ENCODE measurements at regions not wholly inside any gene's neighbourhood (a gene's known extent, or its start where the extent isn't known, plus 50 kb on each side); places are given as distances from the start of the nearest gene placed in this dataset.

GRCh38 chr3:117687096-117687495, 977.5 kb downstream of the TUSC7 start:
- DNase-seq: no peak

- DNase-seq: no peak
These were observed 979.0 kb downstream of the TUSC7 start for GRCh38 chr3:117688583-117688982.

- DNase-seq: no peak
These were observed 981.9 kb downstream of the TUSC7 start for GRCh38 chr3:117691526-117691925.

- no peak for DNase-seq
These were observed 982.9 kb downstream of the TUSC7 start for GRCh38 chr3:117692416-117692995.

GRCh38 chr3:117695321-117695720, 985.7 kb downstream of the TUSC7 start:
- peak in 1 of 14 donors; percentile 1 for DNase-seq

GRCh38 chr3:117695871-117696645, 986.5 kb downstream of the TUSC7 start:
- DNase-seq: no peak

- DNase-seq: no peak
These were observed 987.4 kb downstream of the TUSC7 start for GRCh38 chr3:117696851-117697407.

- no peak for DNase-seq
These were observed 989.5 kb downstream of the TUSC7 start for GRCh38 chr3:117699058-117699457.

- DNase-seq: no peak
These were observed 991.2 kb downstream of the TUSC7 start for GRCh38 chr3:117700573-117701360.

GRCh38 chr3:117705011-117705410, 995.4 kb downstream of the TUSC7 start:
- DNase-seq: no peak

- DNase-seq: no peak
These were observed 996.5 kb downstream of the TUSC7 start for GRCh38 chr3:117706037-117706436.

GRCh38 chr3:117706756-117707155, 997.2 kb downstream of the TUSC7 start:
- DNase-seq: no peak

GRCh38 chr3:117708601-117709000, 999.0 kb downstream of the TUSC7 start:
- DNase-seq: no peak

GRCh38 chr3:117709108-117709507, 999.5 kb downstream of the TUSC7 start:
- no peak for DNase-seq

- DNase-seq: no peak
These were observed 1000.9 kb downstream of the TUSC7 start for GRCh38 chr3:117710501-117710900.

- DNase-seq: no peak
These were observed 1009.8 kb downstream of the TUSC7 start for GRCh38 chr3:117719316-117719926.

GRCh38 chr3:117721866-117722265, 1012.3 kb downstream of the TUSC7 start:
- DNase-seq: no peak

- DNase-seq: peak in 1 of 14 donors; percentile 7
These were observed 1013.3 kb downstream of the TUSC7 start for GRCh38 chr3:117722856-117723255.

GRCh38 chr3:117723825-117724224, 1014.2 kb downstream of the TUSC7 start:
- DNase-seq: no peak

- DNase-seq: no peak
These were observed 1015.7 kb downstream of the TUSC7 start for GRCh38 chr3:117725314-117725713.

GRCh38 chr3:117726776-117727175, 1017.2 kb downstream of the TUSC7 start:
- DNase-seq: no peak

- DNase-seq: no peak
These were observed 1018.6 kb downstream of the TUSC7 start for GRCh38 chr3:117728226-117728625.

GRCh38 chr3:117734496-117734895, 1024.9 kb downstream of the TUSC7 start:
- DNase-seq: no peak

Measured in C1 segment of cervical spinal cord (tissue), 14 donors.